ENCODE measurements at regions not wholly inside any gene's neighbourhood (a gene's known extent, or its start where the extent isn't known, plus 50 kb on each side); places are given as distances from the start of the nearest gene placed in this dataset.
A peak's percentile ranks its signal among the peaks of the same experiment; 100 is the strongest.

DNA sequence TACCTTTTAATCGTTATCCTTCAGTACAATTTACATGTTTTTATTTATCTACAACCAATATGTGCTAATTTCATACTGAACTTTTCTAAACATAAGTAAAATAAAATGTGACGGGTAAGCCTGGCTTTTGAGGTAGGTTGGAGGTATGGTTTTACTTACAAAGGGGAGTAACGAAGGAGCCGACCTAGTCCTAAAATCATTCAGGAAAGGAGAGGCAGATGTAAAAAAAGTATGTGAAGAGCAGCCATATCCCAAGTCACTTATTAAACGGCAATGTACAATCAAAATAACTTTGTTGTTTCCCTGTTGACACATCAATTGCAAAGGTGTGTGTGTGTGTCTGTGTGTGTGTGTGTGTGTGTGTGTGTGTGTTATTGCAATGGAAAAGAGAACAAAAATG lies 351.3 kb downstream of the CRPPA start:
- Mint-ChIP-seq H3K36me3 (ENCODE audit: low read depth) (no peaks in the 10 kb centered on the region), H3K27ac (no peak overlapping the region), H3K9me3 (no peaks in the 10 kb centered on the region), H3K27me3 (ENCODE audit: low read depth, poor library complexity) (no peaks in the 10 kb centered on the region), H3K4me1 (peaks cover 21% of the 10 kb centered on the region), H3K4me3 (no peak overlapping the region)
- DNase-seq: no peak
- TF ChIP-seq, protein P1, sequence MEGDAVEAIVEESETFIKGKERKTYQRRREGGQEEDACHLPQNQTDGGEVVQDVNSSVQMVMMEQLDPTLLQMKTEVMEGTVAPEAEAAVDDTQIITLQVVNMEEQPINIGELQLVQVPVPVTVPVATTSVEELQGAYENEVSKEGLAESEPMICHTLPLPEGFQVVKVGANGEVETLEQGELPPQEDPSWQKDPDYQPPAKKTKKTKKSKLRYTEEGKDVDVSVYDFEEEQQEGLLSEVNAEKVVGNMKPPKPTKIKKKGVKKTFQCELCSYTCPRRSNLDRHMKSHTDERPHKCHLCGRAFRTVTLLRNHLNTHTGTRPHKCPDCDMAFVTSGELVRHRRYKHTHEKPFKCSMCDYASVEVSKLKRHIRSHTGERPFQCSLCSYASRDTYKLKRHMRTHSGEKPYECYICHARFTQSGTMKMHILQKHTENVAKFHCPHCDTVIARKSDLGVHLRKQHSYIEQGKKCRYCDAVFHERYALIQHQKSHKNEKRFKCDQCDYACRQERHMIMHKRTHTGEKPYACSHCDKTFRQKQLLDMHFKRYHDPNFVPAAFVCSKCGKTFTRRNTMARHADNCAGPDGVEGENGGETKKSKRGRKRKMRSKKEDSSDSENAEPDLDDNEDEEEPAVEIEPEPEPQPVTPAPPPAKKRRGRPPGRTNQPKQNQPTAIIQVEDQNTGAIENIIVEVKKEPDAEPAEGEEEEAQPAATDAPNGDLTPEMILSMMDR (IDR thresholded peaks at IDR 0.05): no peak

DNA sequence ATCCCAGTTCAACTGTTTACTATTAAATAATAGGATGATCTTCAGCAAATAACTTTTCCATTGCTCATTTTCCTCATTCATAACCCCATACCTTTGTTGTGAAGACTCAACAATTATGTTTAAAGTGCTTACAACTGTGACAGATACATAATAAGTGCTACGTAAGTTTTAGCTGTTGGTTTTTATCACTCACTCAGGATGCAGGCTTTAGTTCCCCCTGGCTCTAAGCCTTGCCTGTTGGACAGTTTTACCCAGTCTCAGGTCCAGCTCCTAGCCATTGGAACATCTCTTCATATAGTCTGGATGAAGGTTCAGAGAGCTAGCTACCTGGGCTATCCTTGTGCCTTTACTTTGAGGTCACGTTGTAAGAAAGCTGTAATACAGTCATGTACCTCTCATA lies 353.2 kb downstream of the CRPPA start:
- Mint-ChIP-seq H3K36me3 (ENCODE audit: low read depth) (no peaks in the 10 kb centered on the region), H3K27me3 (ENCODE audit: low read depth, poor library complexity) (no peaks in the 10 kb centered on the region), H3K27ac (peak overlapping the region; percentile 35), H3K4me3 (no peak overlapping the region), H3K4me1 (peaks cover 36% of the 10 kb centered on the region), H3K9me3 (no peaks in the 10 kb centered on the region)
- DNase-seq: no peak
- TF ChIP-seq, protein P1 (IDR thresholded peaks at IDR 0.05): no peak

DNA sequence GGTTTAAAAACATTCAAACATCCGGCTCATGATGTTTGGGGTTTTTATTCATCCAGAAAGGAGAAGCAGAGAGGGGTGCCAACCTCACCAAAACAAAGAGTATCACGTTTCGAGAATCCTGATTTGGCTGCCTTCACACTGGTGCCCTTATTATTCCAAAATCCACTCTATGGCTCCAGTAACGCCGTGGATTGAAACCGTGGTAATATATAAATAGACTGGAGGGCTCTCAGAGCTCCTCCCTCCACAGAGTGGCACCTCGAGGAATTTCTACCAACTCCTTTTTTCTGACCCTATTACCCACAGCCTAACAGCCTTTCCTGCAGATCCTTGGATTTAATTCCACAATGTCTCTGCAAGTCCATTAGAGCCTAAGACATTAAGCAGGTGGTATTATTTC lies 353.6 kb downstream of the CRPPA start:
- no peaks in the 10 kb centered on the region for H3K27me3 Mint-ChIP-seq (ENCODE audit: low read depth, poor library complexity)
- no peaks in the 10 kb centered on the region for H3K36me3 Mint-ChIP-seq (ENCODE audit: low read depth)
- DNase-seq: no peak
- TF ChIP-seq, protein P1 (IDR thresholded peaks at IDR 0.05): no peak
- H3K4me3 Mint-ChIP-seq: no peak overlapping the region
- no peak overlapping the region for H3K27ac Mint-ChIP-seq
- H3K9me3 Mint-ChIP-seq: no peaks in the 10 kb centered on the region
- H3K4me1 Mint-ChIP-seq: peaks cover 38% of the 10 kb centered on the region

DNA sequence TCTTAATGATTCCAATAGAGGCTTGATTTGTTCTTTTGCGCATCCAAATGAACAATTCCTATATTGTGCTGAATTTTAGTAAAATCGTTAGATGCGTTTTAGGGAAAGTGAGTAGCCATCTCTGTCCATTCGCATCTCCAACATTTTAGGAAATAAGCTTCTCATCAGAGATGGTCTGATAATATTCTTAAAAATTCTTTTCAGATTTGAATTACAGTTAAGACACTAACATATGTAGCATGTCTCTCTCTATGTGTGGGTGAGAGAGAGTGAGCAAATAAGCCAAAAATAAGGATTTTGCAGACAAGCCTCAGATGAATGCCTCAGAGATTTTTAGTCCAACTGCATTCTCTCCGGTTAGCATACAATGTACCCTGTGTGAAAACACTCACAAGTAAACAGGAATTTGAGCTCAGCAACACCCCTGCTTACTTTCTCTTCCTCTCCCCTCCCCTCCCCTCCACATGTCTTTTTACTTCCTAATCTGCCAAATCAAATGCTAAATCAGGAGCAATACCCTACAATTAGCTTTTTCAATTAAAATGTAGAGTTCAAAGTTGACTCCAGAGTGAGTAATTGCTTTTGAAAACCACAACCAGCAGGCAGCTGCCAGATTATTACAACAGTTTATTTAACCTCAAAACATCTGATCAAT lies 354.4 kb downstream of the CRPPA start:
- TF ChIP-seq, protein P1 (IDR thresholded peaks at IDR 0.05): no peak
- Mint-ChIP-seq H3K27me3 (ENCODE audit: low read depth, poor library complexity) (no peaks in the 10 kb centered on the region), H3K27ac (no peak overlapping the region), H3K36me3 (ENCODE audit: low read depth) (no peaks in the 10 kb centered on the region), H3K4me3 (no peak overlapping the region), H3K9me3 (no peaks in the 10 kb centered on the region), H3K4me1 (peaks cover 38% of the 10 kb centered on the region)
- no peak for DNase-seq

DNA sequence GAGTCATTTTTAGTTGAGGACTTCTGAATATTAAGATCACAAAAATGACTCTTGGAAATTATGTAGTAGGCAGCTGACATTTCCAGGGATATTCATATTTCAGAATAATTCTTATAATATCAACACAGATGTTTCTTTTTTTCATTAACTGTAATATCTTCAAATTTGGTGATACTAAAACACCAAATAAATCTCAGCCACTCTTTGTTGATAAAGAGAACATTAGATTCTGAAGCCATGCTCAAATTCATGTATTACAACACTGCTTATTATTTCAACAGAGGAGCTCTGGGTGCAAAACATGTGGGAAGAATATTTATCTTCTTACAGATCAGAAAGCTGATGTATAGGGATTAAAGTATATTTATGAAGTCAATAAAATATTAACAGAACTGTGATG lies 355.4 kb downstream of the CRPPA start:
- no peak for DNase-seq
- TF ChIP-seq, protein P1 (IDR thresholded peaks at IDR 0.05): no peak
- Mint-ChIP-seq H3K9me3 (no peaks in the 10 kb centered on the region), H3K27me3 (ENCODE audit: low read depth, poor library complexity) (no peaks in the 10 kb centered on the region), H3K4me3 (no peak overlapping the region), H3K36me3 (ENCODE audit: low read depth) (no peaks in the 10 kb centered on the region), H3K4me1 (peaks cover 41% of the 10 kb centered on the region), H3K27ac (no peak overlapping the region)
